CD4-positive, alpha-beta T cell treated with Interleukin-15 for 1 hour (primary cell): ENCODE measurements at regions not wholly inside any gene's neighbourhood (a gene's known extent, or its start where the extent isn't known, plus 50 kb on each side); places are given as distances from the start of the nearest gene placed in this dataset.
A peak's percentile ranks its signal among the peaks of the same experiment; 100 is the strongest.

Source experiments
- DNase-seq: peaks from one replicate; pipeline ENCODE4 v3.0.0-alpha.2; 2020

- peak; percentile 1 for DNase-seq
Measured at GRCh38 chr17:72786-73185, 64.6 kb upstream of the SCGB1C2 start.
